Epithelial cell of esophagus (primary cell): ENCODE measurements at regions not wholly inside any gene's neighbourhood (a gene's known extent, or its start where the extent isn't known, plus 50 kb on each side); places are given as distances from the start of the nearest gene placed in this dataset.

Experiments
- DNase-seq: peaks from one replicate; pipeline ENCODE4 v3.0.0; 2010; ENCODE audit warnings: low read depth
- H3K4me3 ChIP-seq: 2 replicates; pipeline ENCODE4 v1.5.1; 2011; ENCODE audit warnings: mild to moderate bottlenecking, low read length, control low read depth
- TF ChIP-seq, protein P1 (sequence below): IDR thresholded peaks from 2 replicates; pipeline ENCODE4 v1.5.1; 2011; ENCODE audit warnings: low read depth, mild to moderate bottlenecking, low read length, control low read depth, inconsistent platforms; ENCODE audit not compliant: insufficient read depth; ENCODE audit errors: missing control alignments

DNA sequence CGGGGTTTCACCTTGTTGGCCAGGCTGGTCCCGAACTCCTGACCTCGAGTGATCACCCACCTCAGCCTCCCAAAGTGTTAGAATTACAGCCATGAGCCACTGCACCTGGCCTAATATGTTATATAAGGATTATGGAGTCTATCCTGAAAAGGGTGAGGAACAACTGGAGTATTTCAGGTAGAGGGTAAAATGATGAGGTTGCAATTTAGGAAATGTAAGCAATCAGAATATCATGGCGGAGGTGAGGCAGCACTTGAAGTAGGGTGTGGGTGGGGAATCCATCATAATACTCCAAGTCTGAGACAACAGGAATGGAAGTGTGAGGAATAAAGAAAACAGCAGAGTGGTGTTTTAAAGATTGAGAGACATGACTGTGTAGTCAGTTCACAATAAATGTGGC lies 582.2 kb downstream of the FGF9 start:
- TF ChIP-seq, protein P1, sequence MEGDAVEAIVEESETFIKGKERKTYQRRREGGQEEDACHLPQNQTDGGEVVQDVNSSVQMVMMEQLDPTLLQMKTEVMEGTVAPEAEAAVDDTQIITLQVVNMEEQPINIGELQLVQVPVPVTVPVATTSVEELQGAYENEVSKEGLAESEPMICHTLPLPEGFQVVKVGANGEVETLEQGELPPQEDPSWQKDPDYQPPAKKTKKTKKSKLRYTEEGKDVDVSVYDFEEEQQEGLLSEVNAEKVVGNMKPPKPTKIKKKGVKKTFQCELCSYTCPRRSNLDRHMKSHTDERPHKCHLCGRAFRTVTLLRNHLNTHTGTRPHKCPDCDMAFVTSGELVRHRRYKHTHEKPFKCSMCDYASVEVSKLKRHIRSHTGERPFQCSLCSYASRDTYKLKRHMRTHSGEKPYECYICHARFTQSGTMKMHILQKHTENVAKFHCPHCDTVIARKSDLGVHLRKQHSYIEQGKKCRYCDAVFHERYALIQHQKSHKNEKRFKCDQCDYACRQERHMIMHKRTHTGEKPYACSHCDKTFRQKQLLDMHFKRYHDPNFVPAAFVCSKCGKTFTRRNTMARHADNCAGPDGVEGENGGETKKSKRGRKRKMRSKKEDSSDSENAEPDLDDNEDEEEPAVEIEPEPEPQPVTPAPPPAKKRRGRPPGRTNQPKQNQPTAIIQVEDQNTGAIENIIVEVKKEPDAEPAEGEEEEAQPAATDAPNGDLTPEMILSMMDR = no peak
- H3K4me3 ChIP-seq = no peak overlapping the region
- DNase-seq = no peak

DNA sequence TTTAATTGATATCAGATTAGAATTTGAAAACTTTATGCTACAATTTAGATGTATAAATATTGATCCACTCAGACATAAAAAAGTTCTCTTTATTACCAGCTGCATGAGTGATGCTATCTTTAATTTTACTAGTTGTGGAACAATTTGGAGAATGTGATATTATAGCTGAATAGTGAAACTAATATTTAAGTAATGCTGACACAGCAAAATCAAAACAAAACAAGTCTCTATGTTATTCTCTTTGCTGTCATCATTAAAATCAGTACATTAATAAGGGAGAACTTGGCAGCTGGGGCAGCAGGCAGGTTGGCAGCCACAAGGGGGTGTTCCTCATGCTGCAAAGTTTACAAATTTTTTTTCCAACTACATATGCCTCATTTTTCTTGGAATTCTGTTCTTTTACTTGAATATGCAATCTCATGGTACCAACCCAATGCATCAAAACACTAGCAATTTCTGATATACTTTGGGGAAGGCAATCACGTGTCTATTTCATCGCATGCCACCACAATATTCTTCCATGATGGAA lies 585.3 kb downstream of the FGF9 start:
- no peak for DNase-seq
- no peak overlapping the region for H3K4me3 ChIP-seq
- TF ChIP-seq, protein P1 = no peak

DNA sequence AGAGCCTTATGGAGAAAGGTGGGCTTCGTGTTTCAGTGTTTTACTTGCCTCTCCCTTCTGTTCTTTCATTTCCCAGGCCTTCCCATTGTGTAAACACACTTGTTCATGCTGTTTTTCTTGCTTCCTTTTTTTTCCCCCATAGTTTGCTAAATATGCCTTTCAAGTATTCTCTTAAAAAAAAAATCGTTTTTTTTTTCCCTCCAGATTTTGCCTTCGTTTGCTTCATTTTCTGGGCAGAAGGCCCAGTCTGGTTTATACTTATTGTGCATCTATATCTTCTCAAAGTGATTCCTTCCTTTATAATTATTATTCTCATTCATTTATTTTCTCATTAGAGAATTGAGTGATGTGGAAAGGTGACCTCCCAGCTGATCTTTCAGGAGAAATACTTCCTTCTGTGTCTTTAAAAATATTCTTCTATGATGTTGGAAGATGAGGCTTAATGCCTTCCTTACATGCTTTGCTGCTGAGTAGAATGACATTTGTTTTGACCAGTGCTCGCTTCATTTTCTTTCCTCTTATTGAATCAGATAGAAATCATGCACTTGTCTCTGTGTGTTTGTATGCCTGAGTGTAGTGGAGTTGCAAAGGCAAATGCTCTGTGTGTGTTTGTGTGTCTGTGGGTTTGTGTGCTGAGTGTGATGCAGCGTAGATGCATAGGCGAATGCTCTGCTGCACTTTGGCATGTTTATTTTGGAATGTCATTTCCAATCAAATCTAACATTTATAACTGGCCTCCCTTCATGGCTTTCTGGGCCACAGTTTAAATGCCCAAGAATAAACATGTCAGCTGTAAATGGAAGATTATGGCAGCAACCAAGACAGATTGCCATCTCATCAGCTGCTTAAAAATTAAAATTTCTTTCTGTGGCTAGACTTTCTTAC lies 591.4 kb downstream of the FGF9 start:
- no peak for DNase-seq
- TF ChIP-seq, protein P1 = no peak
- no peak overlapping the region for H3K4me3 ChIP-seq

DNA sequence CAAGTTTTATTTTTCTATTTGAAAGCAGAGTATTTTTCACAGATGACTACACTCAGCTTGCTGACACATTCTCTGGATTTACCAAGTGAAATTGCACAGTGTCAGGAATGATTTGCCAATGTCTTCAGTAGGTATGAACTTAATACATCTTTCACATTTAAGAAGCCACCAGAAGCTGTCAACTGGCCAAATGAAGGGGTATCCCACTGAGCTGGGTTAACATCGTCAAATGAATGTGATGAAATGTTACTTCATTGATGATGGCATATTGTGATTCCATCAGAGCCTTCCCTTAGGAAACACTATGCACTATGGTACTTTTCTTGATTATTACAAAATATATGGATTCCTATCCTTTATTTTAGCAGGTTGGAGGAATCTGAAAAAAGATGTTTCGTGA lies 592.3 kb downstream of the FGF9 start:
- TF ChIP-seq, protein P1 = no peak
- DNase-seq = no peak
- H3K4me3 ChIP-seq = no peak overlapping the region

DNA sequence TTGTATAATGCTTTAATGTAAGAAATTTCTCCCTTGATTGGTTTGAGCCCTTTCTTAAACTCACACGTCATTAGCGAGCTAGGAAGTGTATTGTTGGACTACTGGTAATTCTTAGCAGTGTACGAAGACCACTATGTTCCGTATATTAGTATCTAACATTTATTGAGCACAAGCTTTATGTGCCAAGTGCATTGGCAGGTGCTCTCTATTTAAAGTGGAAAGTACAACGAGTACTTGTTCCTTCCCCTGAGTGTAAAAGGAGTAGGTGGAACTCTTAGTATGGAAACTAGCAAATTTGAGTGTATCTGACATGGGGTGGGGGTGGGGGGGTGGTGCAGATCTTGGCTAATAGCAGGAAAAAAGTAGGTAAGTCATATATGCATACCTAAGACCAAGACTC lies 594.7 kb downstream of the FGF9 start:
- no peak overlapping the region for H3K4me3 ChIP-seq
- TF ChIP-seq, protein P1 = no peak
- DNase-seq = no peak

DNA sequence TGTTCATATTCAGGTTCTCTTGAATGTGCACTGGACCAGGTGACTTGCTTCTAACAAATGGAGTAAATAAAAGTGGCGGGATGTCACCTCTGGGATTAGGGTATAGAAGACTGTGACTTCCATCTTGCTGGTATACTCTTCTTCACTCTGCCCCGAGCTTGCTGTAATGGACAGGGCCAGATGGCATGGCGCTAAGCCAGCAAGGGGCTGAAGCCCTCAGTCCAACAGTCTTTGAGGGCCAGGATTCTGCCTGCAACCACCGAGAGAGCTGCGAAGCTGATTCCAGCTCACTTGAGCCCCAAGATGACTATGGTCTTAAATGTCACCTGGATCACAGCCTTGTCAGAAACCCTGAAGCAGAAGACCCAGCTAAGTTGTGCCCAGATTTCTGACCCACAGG lies 600.0 kb downstream of the FGF9 start:
- TF ChIP-seq, protein P1 = no peak
- no peak for DNase-seq
- H3K4me3 ChIP-seq = no peak overlapping the region

DNA sequence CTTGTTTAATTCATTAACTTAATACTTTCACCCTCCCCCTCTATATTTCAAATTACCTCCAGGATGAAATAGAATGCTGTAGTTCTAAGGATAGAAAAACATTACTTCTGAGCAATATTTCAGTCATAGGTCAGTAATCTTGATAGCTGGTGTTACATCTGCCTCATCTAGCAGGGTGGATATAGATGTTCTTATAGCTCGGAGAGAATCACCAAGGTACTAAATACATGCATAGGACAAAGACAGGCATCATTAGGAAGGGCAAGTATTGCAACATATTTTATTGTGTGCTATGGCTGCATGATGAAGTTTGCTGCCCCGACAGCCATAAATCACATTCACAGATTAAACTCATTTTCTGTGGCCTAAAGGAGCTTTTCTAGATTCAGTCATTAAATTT lies 601.0 kb downstream of the FGF9 start:
- no peak for DNase-seq
- no peak overlapping the region for H3K4me3 ChIP-seq
- TF ChIP-seq, protein P1 = no peak
